ENCODE measurements at regions not wholly inside any gene's neighbourhood (a gene's known extent, or its start where the extent isn't known, plus 50 kb on each side); places are given as distances from the start of the nearest gene placed in this dataset.

- Histone ChIP-seq H4K20me1 (ENCODE audit: insufficient read depth, low read length, poor library complexity, severe bottlenecking) (no peaks in the 10 kb centered on the region), H3K9ac (ENCODE audit: low read depth, low read length, poor library complexity, severe bottlenecking) (no peak overlapping the region), H3K9me2 (replicated peaks; ENCODE audit: low read depth, low read length) (no peaks in the 10 kb centered on the region), H3K79me2 (ENCODE audit: insufficient read depth, low read length) (no peaks in the 10 kb centered on the region), H3K4me3 (ENCODE audit: low read length, poor library complexity, severe bottlenecking) (no peak overlapping the region), H3K36me3 (ENCODE audit: insufficient read depth, low read length) (no peaks in the 10 kb centered on the region), H3K4me2 (ENCODE audit: low read depth, low read length, poor library complexity, severe bottlenecking) (no peak overlapping the region), H3K9me3 (ENCODE audit: insufficient read depth, low read depth, low read length) (no peaks in the 10 kb centered on the region), H2AFZ (ENCODE audit: low read length) (no peak overlapping the region), H3K27me3 (ENCODE audit: insufficient read depth, low read length, poor library complexity, severe bottlenecking) (no peaks in the 10 kb centered on the region), H3K4me1 (ENCODE audit: insufficient read depth, low read length, poor library complexity, severe bottlenecking) (no peaks in the 10 kb centered on the region), H3F3A (ENCODE audit: low read depth) (no peaks in the 10 kb centered on the region)
- TF ChIP-seq CTCF (conservative IDR thresholded peaks at IDR 0.05; ENCODE audit: low read length) (no peak), EZH2phosphoT487 (IDR thresholded peaks at IDR 0.05; ENCODE audit: borderline replicate concordance) (no peak)
Measured at GRCh38 chr2:105538840-105539239, 140.0 kb upstream of the FHL2 start.

- no peak overlapping the region for H3K4me2 ChIP-seq (ENCODE audit: low read depth, low read length, poor library complexity, severe bottlenecking)
Measured at GRCh38 chr2:105537920-105538319, 139.1 kb upstream of the FHL2 start.

GRCh38 chr2:105537466-105537865, 138.6 kb upstream of the FHL2 start:
- H3K4me3 ChIP-seq (ENCODE audit: low read length, poor library complexity, severe bottlenecking): no peak overlapping the region
- H3K36me3 ChIP-seq (ENCODE audit: insufficient read depth, low read length): no peaks in the 10 kb centered on the region
- no peaks in the 10 kb centered on the region for H3F3A ChIP-seq (ENCODE audit: low read depth)
- H2AFZ ChIP-seq (ENCODE audit: low read length): no peak overlapping the region
- TF ChIP-seq CTCF (conservative IDR thresholded peaks at IDR 0.05; ENCODE audit: low read length) (no peak), EZH2phosphoT487 (IDR thresholded peaks at IDR 0.05; ENCODE audit: borderline replicate concordance) (no peak)
- no peaks in the 10 kb centered on the region for H3K9me2 ChIP-seq (replicated peaks; ENCODE audit: low read depth, low read length)
- no peaks in the 10 kb centered on the region for H3K79me2 ChIP-seq (ENCODE audit: insufficient read depth, low read length)
- H3K4me1 ChIP-seq (ENCODE audit: insufficient read depth, low read length, poor library complexity, severe bottlenecking): no peaks in the 10 kb centered on the region
- no peaks in the 10 kb centered on the region for H3K9me3 ChIP-seq (ENCODE audit: insufficient read depth, low read depth, low read length)
- no peaks in the 10 kb centered on the region for H4K20me1 ChIP-seq (ENCODE audit: insufficient read depth, low read length, poor library complexity, severe bottlenecking)
- H3K27me3 ChIP-seq (ENCODE audit: insufficient read depth, low read length, poor library complexity, severe bottlenecking): no peaks in the 10 kb centered on the region
- H3K4me2 ChIP-seq (ENCODE audit: low read depth, low read length, poor library complexity, severe bottlenecking): no peak overlapping the region
- H3K9ac ChIP-seq (ENCODE audit: low read depth, low read length, poor library complexity, severe bottlenecking): no peak overlapping the region

More at GRCh38 chr2:105537920-105538319, 139.1 kb upstream of the FHL2 start:
- H2AFZ ChIP-seq (ENCODE audit: low read length): no peak overlapping the region
- H4K20me1 ChIP-seq (ENCODE audit: insufficient read depth, low read length, poor library complexity, severe bottlenecking): no peaks in the 10 kb centered on the region
- H3F3A ChIP-seq (ENCODE audit: low read depth): no peaks in the 10 kb centered on the region
- TF ChIP-seq EZH2phosphoT487 (IDR thresholded peaks at IDR 0.05; ENCODE audit: borderline replicate concordance): no peak
- TF ChIP-seq CTCF (conservative IDR thresholded peaks at IDR 0.05; ENCODE audit: low read length): no peak
- no peaks in the 10 kb centered on the region for H3K79me2 ChIP-seq (ENCODE audit: insufficient read depth, low read length)
- no peak overlapping the region for H3K9ac ChIP-seq (ENCODE audit: low read depth, low read length, poor library complexity, severe bottlenecking)
- no peaks in the 10 kb centered on the region for H3K36me3 ChIP-seq (ENCODE audit: insufficient read depth, low read length)
- no peaks in the 10 kb centered on the region for H3K9me3 ChIP-seq (ENCODE audit: insufficient read depth, low read depth, low read length)
- no peaks in the 10 kb centered on the region for H3K4me1 ChIP-seq (ENCODE audit: insufficient read depth, low read length, poor library complexity, severe bottlenecking)
- no peaks in the 10 kb centered on the region for H3K27me3 ChIP-seq (ENCODE audit: insufficient read depth, low read length, poor library complexity, severe bottlenecking)
- no peaks in the 10 kb centered on the region for H3K9me2 ChIP-seq (replicated peaks; ENCODE audit: low read depth, low read length)
- H3K4me3 ChIP-seq (ENCODE audit: low read length, poor library complexity, severe bottlenecking): no peak overlapping the region
